Upper lobe of right lung (tissue), 1 donor: ENCODE measurements at regions not wholly inside any gene's neighbourhood (a gene's known extent, or its start where the extent isn't known, plus 50 kb on each side); places are given as distances from the start of the nearest gene placed in this dataset.

ENCODE experiments used
- ATAC-seq: fragments of 200-7000 bp; cut with Tn5 transposase; one replicate; pipeline ENCODE4 v1.9.1; 2020; ENCODE audit warnings: mild to moderate bottlenecking, moderate library complexity
- DNase-seq: peaks from one replicate; pipeline ENCODE4 v3.0.0-alpha.2; 2020
- H3K27ac ChIP-seq: fragments of 200-600 bp; one replicate; pipeline ENCODE4 v1.8.0; 2022
- H3K27me3 ChIP-seq: fragments of 200-600 bp; one replicate; pipeline ENCODE4 v1.8.0; 2022; ENCODE audit warnings: mild to moderate bottlenecking
- H3K36me3 ChIP-seq: fragments of 200-600 bp; one replicate; pipeline ENCODE4 v1.8.0; 2022
- H3K4me1 ChIP-seq: fragments of 200-600 bp; one replicate; pipeline ENCODE4 v1.8.0; 2022
- H3K4me3 ChIP-seq: fragments of 200-600 bp; one replicate; pipeline ENCODE4 v1.8.0; 2022; ENCODE audit warnings: mild to moderate bottlenecking
- H3K9me3 ChIP-seq: fragments of 200-600 bp; one replicate; pipeline ENCODE4 v1.8.0; 2022
- intact Hi-C: fragments of 100-400 bp; cut with DNase I; formaldehyde crosslinking; loops from one replicate; pipeline ENCODE4 v1.11.0; 2022
- TF ChIP-seq, protein P1 (sequence below): fragments of 200-600 bp; IDR thresholded peaks from one replicate; pipeline ENCODE4 v1.8.0; 2022; ENCODE audit warnings: antibody characterized with exemption
- donor health status: DM: no; HTN: yes; CAD: no; lungs with severe emphysema.

DNA sequence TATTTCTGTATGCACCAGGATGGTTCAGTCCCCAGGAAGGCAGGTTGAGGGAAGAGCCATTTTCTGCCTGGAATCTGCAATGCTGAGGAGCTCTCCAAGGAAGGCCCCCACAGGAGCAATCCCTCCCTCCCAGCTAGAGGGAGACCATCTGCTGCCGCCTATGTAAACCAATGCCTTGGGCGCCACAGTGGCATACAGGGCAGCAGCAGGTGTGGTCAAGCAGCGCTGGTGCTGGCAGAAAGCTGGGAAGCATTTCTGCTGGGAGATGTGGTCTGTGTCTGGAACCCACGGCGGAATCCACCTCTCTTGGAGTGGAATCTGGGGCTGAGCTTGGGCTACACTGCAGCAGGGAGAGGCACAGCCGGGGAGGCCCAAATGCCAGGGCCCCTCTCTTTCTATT is 283.3 kb downstream of the RRAGC start:
- intact Hi-C loops: no loop called here
- TF ChIP-seq, protein P1, sequence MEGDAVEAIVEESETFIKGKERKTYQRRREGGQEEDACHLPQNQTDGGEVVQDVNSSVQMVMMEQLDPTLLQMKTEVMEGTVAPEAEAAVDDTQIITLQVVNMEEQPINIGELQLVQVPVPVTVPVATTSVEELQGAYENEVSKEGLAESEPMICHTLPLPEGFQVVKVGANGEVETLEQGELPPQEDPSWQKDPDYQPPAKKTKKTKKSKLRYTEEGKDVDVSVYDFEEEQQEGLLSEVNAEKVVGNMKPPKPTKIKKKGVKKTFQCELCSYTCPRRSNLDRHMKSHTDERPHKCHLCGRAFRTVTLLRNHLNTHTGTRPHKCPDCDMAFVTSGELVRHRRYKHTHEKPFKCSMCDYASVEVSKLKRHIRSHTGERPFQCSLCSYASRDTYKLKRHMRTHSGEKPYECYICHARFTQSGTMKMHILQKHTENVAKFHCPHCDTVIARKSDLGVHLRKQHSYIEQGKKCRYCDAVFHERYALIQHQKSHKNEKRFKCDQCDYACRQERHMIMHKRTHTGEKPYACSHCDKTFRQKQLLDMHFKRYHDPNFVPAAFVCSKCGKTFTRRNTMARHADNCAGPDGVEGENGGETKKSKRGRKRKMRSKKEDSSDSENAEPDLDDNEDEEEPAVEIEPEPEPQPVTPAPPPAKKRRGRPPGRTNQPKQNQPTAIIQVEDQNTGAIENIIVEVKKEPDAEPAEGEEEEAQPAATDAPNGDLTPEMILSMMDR: no peak
- Histone ChIP-seq H3K27me3 (peaks cover 28% of the 10 kb centered on the region), H3K4me3 (no peak overlapping the region), H3K4me1 (peaks cover 17% of the 10 kb centered on the region), H3K27ac (no peak overlapping the region), H3K36me3 (no peaks in the 10 kb centered on the region), H3K9me3 (no peaks in the 10 kb centered on the region)
- no peak for DNase-seq
- no peak for ATAC-seq

DNA sequence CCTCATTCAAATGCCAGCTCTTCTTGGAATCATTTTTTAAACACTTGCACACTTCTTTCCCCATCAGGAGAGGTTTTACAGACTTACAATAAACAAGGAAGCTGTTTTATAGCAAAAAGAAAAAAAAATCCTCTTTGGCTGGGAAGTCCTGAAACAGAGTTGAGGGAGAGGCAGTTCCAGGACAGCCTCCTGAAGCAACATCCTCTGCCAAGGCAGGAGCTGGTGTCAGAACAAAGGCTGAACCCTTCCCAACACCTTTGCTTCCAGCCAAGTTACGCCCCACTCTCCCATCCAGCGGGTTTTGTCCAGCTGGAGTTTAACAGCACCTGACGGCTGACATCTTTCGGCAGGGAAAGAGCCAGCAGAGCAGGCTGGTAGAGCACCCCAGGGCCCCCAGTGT is 287.8 kb downstream of the RRAGC start:
- ATAC-seq (peak; percentile 54), DNase-seq (no peak)
- intact Hi-C loops: no loop called here

DNA sequence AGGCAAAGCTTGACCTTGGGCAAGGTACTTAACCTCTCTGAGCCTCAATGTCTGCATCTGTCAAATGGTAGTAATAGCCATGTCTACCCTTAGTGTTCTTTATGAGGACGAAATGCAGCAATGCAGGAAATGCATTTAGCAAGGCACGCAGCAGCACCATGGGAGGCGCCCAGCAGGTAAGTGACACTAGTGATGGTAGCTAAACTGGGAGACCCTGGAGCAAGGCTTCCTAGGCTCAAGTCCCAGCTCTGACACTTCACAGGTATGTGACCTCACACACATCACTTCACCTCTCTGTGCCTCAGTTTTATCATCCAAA is 289.0 kb downstream of the RRAGC start:
- no peak for ATAC-seq
- Histone ChIP-seq H3K36me3 (no peaks in the 10 kb centered on the region), H3K27ac (no peak overlapping the region), H3K4me1 (peaks cover 11% of the 10 kb centered on the region), H3K4me3 (no peak overlapping the region), H3K9me3 (no peaks in the 10 kb centered on the region), H3K27me3 (peaks cover 4% of the 10 kb centered on the region)
- DNase-seq: no peak
- TF ChIP-seq, protein P1: no peak
- intact Hi-C loops: no loop called here

More for the DNA sequence above, 287.8 kb downstream of the RRAGC start:
- Histone ChIP-seq H3K27ac (no peak overlapping the region), H3K36me3 (no peaks in the 10 kb centered on the region), H3K9me3 (no peaks in the 10 kb centered on the region), H3K27me3 (peaks cover 5% of the 10 kb centered on the region), H3K4me3 (no peak overlapping the region), H3K4me1 (peaks cover 11% of the 10 kb centered on the region)
- TF ChIP-seq, protein P1: no peak

DNA sequence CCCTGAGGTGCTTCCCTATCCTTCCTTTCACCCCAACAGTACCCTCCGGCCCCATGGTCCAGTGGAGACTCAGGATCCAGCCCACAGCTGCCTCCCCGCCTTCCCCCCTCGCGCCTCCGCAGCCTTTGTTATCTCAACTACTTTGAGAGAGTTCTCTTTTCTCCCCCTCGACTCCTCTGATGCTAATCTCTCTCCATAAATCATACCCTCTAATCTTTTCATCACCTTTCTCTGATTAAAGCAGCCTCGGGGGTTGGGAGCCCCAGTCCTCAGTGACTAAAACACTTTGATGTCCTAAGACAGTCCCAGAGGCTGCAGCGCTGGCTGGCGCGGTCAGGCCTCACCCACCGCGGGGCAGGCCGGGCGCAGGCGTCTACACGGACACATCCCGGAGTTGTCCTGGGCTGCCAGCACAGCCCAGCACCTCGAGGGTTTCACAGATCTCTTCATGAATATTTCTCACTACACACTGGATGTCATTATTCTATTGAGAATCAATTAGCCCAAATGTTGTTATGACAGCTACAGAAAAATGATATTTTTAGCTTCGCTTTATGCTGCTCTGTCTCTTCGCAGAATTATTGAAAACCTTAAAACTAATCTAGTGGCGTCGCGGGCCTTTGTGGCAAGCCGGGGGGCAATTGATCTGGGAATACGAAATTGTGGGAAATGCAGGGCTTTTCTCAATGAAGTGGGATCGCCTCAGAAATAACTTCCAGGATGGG is 289.5 kb downstream of the RRAGC start:
- Histone ChIP-seq H3K27me3 (peaks cover 7% of the 10 kb centered on the region), H3K9me3 (no peaks in the 10 kb centered on the region), H3K36me3 (no peaks in the 10 kb centered on the region), H3K4me1 (peaks cover 11% of the 10 kb centered on the region), H3K4me3 (no peak overlapping the region), H3K27ac (no peak overlapping the region)
- intact Hi-C loops: no loop called here
- ATAC-seq: peak; percentile 9
- no peak for DNase-seq
- TF ChIP-seq, protein P1: no peak

DNA sequence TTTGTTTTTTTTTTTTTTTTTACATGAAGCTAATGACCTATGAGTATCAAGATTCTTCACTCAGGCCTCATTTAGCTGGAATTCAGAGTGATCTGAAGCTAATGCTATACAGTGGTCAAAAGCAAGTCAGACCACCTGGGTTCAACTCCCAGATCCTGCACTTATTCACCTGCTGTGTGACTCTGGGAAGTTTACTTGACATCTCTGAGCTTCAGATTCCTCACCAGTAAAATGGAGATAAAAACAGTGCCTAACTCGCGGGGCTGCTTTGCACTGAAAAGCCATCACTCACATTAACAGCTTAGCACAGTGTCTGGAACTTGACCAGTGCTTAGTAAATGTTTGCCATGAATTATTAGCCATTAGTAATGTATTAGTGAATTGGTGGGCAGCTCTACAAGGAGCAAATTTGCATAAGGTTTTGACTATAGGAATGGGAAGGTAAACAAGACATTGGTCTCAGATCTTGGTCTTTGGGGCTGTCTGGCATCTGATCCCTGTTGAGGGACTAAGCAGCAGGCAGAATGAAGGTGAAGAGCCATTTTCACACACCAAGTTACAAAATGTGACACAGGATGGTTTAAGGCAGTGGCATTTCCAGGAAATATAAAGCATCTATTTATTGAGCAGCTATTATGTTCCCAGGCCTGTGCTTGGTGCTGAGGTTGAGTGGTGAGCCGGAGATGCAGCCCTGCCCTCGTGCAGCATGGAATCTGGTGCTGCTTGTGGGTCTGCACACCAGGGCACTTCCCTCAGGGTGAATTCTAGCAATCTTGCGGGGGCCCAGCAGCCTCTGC is 291.3 kb downstream of the RRAGC start:
- H3K4me3 ChIP-seq: no peak overlapping the region
- intact Hi-C loops: no loop called here
- TF ChIP-seq, protein P1: no peak
- no peak for ATAC-seq
- H3K27ac ChIP-seq: no peak overlapping the region
- H3K27me3 ChIP-seq: peaks cover 15% of the 10 kb centered on the region
- peaks cover 11% of the 10 kb centered on the region for H3K4me1 ChIP-seq
- H3K36me3 ChIP-seq: no peaks in the 10 kb centered on the region
- H3K9me3 ChIP-seq: no peaks in the 10 kb centered on the region
- no peak for DNase-seq
